SK-N-SH treated with all-trans-retinoic acid at 6 μM for 48 hours (cell line): ENCODE measurements at regions not wholly inside any gene's neighbourhood (a gene's known extent, or its start where the extent isn't known, plus 50 kb on each side); places are given as distances from the start of the nearest gene placed in this dataset.

Experiments used
- ATAC-seq: fragments of 200-7000 bp; cut with Tn5 transposase; 3 replicates; pipeline ENCODE4 v1.9.1; 2020; ENCODE audit warnings: mild to moderate bottlenecking, moderate library complexity
- ESRRG ChIP-seq: fragments of 250-450 bp; sonication (Bioruptor Pico); IDR thresholded peaks from 2 replicates; pipeline ENCODE4 v1.6.1; 2021; ENCODE audit warnings: mild to moderate bottlenecking
- GLIS3 ChIP-seq: fragments of 250-450 bp; sonication (Bioruptor Pico); IDR thresholded peaks from 2 replicates; pipeline ENCODE4 v1.5.0; 2020; ENCODE audit warnings: mild to moderate bottlenecking, moderate library complexity
- ISL1 ChIP-seq: fragments of 250-450 bp; sonication (Bioruptor Pico); IDR thresholded peaks from 2 replicates; pipeline ENCODE4 v2.1.2; 2022; ENCODE audit warnings: mild to moderate bottlenecking, moderate library complexity
- PPARA ChIP-seq: fragments of 250-450 bp; sonication (Bioruptor Pico); IDR thresholded peaks from 2 replicates; pipeline ENCODE4 v1.5.0; 2020; ENCODE audit warnings: mild to moderate bottlenecking, borderline replicate concordance
- RARB ChIP-seq: fragments of 250-450 bp; sonication (Bioruptor Pico); IDR thresholded peaks from 2 replicates; pipeline ENCODE4 v1.8.0; 2021; ENCODE audit warnings: mild to moderate bottlenecking, moderate library complexity
- TCF4 ChIP-seq: fragments of 250-450 bp; sonication (Bioruptor Pico); IDR thresholded peaks from 2 replicates; pipeline ENCODE4 v1.8.0; 2021; ENCODE audit warnings: mild to moderate bottlenecking, moderate library complexity, borderline replicate concordance
- TOX ChIP-seq: fragments of 250-450 bp; sonication (Bioruptor Pico); IDR thresholded peaks from 2 replicates; pipeline ENCODE4 v1.8.0; 2021; ENCODE audit warnings: mild to moderate bottlenecking, moderate library complexity, borderline replicate concordance
- ZC3H10 ChIP-seq: fragments of 250-450 bp; sonication (Bioruptor Pico); IDR thresholded peaks from 2 replicates; pipeline ENCODE4 v1.5.1; 2021; ENCODE audit warnings: mild to moderate bottlenecking, moderate library complexity
- ZFP3 ChIP-seq: fragments of 250-450 bp; sonication (Bioruptor Pico); IDR thresholded peaks from 2 replicates; pipeline ENCODE4 v1.5.0; 2020; ENCODE audit warnings: mild to moderate bottlenecking, moderate library complexity
- ZFP30 ChIP-seq: fragments of 450-650 bp; formaldehyde crosslinking; IDR thresholded peaks from 2 replicates; pipeline ENCODE4 v1.5.0; 2022; ENCODE audit warnings: mild to moderate bottlenecking, moderate library complexity
- ZNF565 ChIP-seq: fragments of 450-650 bp; formaldehyde crosslinking; conservative IDR thresholded peaks from 2 replicates; pipeline ENCODE4 v1.5.0; 2020; ENCODE audit warnings: low read depth, mild to moderate bottlenecking, moderate library complexity
- ZNF70 ChIP-seq: fragments of 450-650 bp; formaldehyde crosslinking; IDR thresholded peaks from 2 replicates; pipeline ENCODE4 v1.5.0; 2020; ENCODE audit warnings: mild to moderate bottlenecking, moderate library complexity
- ZNF8 ChIP-seq: fragments of 450-650 bp; formaldehyde crosslinking; IDR thresholded peaks from 2 replicates; pipeline ENCODE4 v1.5.0; 2020; ENCODE audit warnings: mild to moderate bottlenecking, moderate library complexity
- TF ChIP-seq, protein P1 (sequence below): fragments of 250-450 bp; sonication (Bioruptor Pico); IDR thresholded peaks from 2 replicates; pipeline ENCODE4 v1.8.0; 2021; ENCODE audit warnings: low read depth, mild to moderate bottlenecking, moderate library complexity, borderline replicate concordance
- TF ChIP-seq, protein P2 (sequence below): fragments of 250-450 bp; sonication (Bioruptor Pico); IDR thresholded peaks from 2 replicates; pipeline ENCODE4 v1.5.1; 2021; ENCODE audit warnings: mild to moderate bottlenecking, moderate library complexity
- TF ChIP-seq, protein P3 (sequence below): fragments of 250-450 bp; sonication (Bioruptor Pico); IDR thresholded peaks from 2 replicates; pipeline ENCODE4 v1.5.0; 2020; ENCODE audit warnings: mild to moderate bottlenecking, moderate library complexity
- TF ChIP-seq, protein P4 (sequence below): fragments of 250-450 bp; sonication (Bioruptor Pico); IDR thresholded peaks from 2 replicates; pipeline ENCODE4 v1.5.1; 2020; ENCODE audit warnings: low read depth, mild to moderate bottlenecking, moderate library complexity
- TF ChIP-seq, protein P5 (sequence below): fragments of 250-450 bp; sonication (Bioruptor Pico); IDR thresholded peaks from 2 replicates; pipeline ENCODE4 v1.8.0; 2020; ENCODE audit warnings: mild to moderate bottlenecking, moderate library complexity, borderline replicate concordance

DNA sequence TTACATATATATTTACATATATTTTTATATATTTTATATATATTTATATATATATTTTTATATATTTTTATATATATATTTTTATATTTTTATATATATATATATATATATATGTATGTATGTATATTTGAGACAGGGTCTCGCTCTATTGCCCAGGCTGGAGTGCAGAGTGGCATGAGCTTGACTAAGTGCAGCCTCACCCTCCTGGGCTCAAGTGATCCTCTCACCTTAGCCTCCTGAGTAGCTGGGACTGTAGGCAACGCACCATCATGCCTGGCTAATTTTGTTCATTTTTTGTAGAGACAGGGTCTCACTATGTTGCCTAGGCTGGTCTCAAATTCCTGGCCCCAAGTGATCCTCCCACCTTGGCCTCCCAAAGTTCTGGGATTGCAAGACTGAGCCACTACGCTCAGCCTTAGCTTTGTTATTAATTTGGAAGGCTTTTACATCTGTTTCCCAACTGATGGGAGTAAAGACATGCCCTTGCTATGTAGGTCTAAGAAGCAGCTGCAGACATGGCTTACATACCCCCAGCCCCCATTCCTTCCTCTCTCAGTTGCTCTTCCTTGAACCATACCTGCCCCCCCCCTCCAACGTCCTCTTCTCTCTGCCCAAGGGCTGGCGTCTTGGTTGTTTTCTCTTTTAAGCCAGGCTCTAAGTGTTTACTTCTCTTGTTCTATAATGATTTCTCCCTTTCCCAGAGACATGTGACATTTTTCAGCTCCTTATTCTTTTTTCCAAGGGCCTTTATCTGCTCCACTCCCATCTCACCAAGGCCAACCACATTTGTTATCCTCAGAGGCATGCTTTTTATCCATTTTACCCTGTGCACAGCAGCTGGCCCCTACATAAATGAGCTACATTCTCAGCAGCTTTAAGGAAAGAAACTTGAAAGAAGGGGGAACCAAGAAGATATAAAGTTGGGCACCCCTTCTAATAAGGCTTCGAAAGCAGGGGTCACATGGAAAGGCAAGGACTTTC, 64.2 kb upstream of the ATF7IP2 start:
- no peak for ATAC-seq
- TF ChIP-seq ZFP30 (no peak), ZC3H10 (CRISPR knock-in tag) (no peak), ESRRG (CRISPR knock-in tag) (no peak), PPARA (no peak), TOX (CRISPR knock-in tag) (no peak), ZNF8 (CRISPR knock-in tag) (no peak), TCF4 (CRISPR knock-in tag) (no peak), ZNF565 (CRISPR knock-in tag) (no peak)

DNA sequence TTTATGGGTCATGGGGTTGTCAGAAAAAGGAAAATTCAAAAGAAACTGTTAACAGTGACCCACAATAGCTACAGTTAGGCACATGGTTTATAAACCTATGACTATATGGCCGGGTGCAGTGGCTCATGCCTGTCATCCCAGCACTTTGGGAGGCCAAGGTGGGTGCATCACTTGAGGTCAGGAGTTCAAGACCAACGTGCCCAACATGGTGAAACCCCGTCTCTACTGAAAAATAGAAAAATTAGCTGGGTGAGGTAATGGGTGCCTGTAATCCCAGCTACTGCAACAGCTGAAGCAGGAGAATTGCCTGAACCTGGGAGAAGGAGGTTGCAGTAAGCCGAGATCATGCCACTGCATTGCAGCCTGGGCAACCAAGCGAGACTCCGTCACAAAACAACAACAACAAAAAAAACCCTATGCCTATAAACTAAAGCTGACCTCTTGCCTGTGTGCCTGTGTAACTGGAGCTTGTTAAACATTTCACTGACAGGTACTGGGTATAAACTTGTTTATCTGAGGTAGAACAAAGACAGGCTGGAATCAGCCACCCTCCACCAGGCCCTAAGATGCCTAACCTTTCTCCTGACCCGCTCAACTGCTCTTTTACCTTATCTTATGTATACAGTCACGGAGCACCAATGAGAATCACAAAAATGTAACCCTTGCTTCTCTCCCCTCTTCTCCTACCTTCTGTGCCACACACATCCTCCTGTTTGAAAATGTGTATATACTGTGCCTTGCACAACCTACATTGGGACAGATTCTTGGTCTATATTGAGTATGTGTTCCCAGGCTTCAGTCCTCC, 62.9 kb upstream of the ATF7IP2 start:
- ATAC-seq, result no peak

More for the DNA sequence above, 62.9 kb upstream of the ATF7IP2 start:
- TF ChIP-seq PPARA (no peak), ISL1 (CRISPR knock-in tag) (no peak), RARB (CRISPR knock-in tag) (no peak), ZFP30 (no peak), TOX (CRISPR knock-in tag) (no peak), ZFP3 (no peak), ZNF8 (CRISPR knock-in tag) (no peak), TCF4 (CRISPR knock-in tag) (no peak), ZNF565 (CRISPR knock-in tag) (no peak), ZC3H10 (CRISPR knock-in tag) (no peak), ESRRG (CRISPR knock-in tag) (no peak), GLIS3 (no peak), ZNF70 (CRISPR knock-in tag) (no peak)
- TF ChIP-seq, protein P1, sequence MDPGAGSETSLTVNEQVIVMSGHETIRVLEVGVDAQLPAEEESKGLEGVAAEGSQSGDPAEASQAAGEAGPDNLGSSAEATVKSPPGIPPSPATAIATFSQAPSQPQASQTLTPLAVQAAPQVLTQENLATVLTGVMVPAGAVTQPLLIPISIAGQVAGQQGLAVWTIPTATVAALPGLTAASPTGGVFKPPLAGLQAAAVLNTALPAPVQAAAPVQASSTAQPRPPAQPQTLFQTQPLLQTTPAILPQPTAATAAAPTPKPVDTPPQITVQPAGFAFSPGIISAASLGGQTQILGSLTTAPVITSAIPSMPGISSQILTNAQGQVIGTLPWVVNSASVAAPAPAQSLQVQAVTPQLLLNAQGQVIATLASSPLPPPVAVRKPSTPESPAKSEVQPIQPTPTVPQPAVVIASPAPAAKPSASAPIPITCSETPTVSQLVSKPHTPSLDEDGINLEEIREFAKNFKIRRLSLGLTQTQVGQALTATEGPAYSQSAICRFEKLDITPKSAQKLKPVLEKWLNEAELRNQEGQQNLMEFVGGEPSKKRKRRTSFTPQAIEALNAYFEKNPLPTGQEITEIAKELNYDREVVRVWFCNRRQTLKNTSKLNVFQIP (CRISPR knock-in tag), result no peak
- TF ChIP-seq, protein P2, sequence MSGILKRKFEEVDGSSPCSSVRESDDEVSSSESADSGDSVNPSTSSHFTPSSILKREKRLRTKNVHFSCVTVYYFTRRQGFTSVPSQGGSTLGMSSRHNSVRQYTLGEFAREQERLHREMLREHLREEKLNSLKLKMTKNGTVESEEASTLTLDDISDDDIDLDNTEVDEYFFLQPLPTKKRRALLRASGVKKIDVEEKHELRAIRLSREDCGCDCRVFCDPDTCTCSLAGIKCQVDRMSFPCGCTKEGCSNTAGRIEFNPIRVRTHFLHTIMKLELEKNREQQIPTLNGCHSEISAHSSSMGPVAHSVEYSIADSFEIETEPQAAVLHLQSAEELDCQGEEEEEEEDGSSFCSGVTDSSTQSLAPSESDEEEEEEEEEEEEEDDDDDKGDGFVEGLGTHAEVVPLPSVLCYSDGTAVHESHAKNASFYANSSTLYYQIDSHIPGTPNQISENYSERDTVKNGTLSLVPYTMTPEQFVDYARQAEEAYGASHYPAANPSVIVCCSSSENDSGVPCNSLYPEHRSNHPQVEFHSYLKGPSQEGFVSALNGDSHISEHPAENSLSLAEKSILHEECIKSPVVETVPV (CRISPR knock-in tag), result no peak
- TF ChIP-seq, protein P3, sequence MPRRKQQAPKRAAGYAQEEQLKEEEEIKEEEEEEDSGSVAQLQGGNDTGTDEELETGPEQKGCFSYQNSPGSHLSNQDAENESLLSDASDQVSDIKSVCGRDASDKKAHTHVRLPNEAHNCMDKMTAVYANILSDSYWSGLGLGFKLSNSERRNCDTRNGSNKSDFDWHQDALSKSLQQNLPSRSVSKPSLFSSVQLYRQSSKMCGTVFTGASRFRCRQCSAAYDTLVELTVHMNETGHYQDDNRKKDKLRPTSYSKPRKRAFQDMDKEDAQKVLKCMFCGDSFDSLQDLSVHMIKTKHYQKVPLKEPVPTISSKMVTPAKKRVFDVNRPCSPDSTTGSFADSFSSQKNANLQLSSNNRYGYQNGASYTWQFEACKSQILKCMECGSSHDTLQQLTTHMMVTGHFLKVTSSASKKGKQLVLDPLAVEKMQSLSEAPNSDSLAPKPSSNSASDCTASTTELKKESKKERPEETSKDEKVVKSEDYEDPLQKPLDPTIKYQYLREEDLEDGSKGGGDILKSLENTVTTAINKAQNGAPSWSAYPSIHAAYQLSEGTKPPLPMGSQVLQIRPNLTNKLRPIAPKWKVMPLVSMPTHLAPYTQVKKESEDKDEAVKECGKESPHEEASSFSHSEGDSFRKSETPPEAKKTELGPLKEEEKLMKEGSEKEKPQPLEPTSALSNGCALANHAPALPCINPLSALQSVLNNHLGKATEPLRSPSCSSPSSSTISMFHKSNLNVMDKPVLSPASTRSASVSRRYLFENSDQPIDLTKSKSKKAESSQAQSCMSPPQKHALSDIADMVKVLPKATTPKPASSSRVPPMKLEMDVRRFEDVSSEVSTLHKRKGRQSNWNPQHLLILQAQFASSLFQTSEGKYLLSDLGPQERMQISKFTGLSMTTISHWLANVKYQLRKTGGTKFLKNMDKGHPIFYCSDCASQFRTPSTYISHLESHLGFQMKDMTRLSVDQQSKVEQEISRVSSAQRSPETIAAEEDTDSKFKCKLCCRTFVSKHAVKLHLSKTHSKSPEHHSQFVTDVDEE, result no peak
- TF ChIP-seq, protein P4, sequence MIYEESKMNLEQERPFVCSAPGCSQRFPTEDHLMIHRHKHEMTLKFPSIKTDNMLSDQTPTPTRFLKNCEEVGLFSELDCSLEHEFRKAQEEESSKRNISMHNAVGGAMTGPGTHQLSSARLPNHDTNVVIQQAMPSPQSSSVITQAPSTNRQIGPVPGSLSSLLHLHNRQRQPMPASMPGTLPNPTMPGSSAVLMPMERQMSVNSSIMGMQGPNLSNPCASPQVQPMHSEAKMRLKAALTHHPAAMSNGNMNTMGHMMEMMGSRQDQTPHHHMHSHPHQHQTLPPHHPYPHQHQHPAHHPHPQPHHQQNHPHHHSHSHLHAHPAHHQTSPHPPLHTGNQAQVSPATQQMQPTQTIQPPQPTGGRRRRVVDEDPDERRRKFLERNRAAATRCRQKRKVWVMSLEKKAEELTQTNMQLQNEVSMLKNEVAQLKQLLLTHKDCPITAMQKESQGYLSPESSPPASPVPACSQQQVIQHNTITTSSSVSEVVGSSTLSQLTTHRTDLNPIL (CRISPR knock-in tag), result no peak
- TF ChIP-seq, protein P5, sequence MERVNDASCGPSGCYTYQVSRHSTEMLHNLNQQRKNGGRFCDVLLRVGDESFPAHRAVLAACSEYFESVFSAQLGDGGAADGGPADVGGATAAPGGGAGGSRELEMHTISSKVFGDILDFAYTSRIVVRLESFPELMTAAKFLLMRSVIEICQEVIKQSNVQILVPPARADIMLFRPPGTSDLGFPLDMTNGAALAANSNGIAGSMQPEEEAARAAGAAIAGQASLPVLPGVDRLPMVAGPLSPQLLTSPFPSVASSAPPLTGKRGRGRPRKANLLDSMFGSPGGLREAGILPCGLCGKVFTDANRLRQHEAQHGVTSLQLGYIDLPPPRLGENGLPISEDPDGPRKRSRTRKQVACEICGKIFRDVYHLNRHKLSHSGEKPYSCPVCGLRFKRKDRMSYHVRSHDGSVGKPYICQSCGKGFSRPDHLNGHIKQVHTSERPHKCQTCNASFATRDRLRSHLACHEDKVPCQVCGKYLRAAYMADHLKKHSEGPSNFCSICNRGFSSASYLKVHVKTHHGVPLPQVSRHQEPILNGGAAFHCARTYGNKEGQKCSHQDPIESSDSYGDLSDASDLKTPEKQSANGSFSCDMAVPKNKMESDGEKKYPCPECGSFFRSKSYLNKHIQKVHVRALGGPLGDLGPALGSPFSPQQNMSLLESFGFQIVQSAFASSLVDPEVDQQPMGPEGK (CRISPR knock-in tag), result no peak
- TF ChIP-seq, all 23 proteins: peak for 0
